ENCODE measurements at regions not wholly inside any gene's neighbourhood (a gene's known extent, or its start where the extent isn't known, plus 50 kb on each side); places are given as distances from the start of the nearest gene placed in this dataset.

DNA sequence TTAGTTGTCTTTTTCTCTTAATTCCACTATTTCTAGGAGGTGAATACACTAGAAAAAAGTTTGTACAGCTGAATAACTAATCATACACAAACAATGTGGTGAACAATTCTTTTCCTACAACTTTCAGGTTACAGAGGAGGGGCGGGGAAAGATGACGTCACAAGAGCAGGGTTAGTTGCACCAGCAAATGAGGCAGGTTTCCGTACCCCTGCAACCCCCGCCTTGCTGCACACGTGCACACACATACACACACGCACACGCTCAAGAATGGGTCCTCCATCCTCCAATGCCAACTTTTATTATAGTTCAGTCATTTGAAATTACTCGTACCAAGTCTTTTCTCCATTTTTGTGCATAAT is 122.8 kb downstream of the ARL4C start:
- no peak for TF ChIP-seq CTCF (conservative IDR thresholded peaks at IDR 0.05; ENCODE audit: low read depth in 2 of 2)
- TF ChIP-seq ZNF462 (CRISPR knock-in tag; IDR thresholded peaks at IDR 0.05): no peak
- no peak for TF ChIP-seq EZH2 (IDR thresholded peaks at IDR 0.05; ENCODE audit: low read depth, unreplicated experiment)
- no peak for TF ChIP-seq POLR2AphosphoS5 (IDR thresholded peaks at IDR 0.05; ENCODE audit: low read depth)
- TF ChIP-seq, protein P1, sequence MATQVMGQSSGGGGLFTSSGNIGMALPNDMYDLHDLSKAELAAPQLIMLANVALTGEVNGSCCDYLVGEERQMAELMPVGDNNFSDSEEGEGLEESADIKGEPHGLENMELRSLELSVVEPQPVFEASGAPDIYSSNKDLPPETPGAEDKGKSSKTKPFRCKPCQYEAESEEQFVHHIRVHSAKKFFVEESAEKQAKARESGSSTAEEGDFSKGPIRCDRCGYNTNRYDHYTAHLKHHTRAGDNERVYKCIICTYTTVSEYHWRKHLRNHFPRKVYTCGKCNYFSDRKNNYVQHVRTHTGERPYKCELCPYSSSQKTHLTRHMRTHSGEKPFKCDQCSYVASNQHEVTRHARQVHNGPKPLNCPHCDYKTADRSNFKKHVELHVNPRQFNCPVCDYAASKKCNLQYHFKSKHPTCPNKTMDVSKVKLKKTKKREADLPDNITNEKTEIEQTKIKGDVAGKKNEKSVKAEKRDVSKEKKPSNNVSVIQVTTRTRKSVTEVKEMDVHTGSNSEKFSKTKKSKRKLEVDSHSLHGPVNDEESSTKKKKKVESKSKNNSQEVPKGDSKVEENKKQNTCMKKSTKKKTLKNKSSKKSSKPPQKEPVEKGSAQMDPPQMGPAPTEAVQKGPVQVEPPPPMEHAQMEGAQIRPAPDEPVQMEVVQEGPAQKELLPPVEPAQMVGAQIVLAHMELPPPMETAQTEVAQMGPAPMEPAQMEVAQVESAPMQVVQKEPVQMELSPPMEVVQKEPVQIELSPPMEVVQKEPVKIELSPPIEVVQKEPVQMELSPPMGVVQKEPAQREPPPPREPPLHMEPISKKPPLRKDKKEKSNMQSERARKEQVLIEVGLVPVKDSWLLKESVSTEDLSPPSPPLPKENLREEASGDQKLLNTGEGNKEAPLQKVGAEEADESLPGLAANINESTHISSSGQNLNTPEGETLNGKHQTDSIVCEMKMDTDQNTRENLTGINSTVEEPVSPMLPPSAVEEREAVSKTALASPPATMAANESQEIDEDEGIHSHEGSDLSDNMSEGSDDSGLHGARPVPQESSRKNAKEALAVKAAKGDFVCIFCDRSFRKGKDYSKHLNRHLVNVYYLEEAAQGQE (IDR thresholded peaks at IDR 0.05; ENCODE audit: unreplicated experiment): no peak
- no peak for TF ChIP-seq EZH2phosphoT487 (IDR thresholded peaks at IDR 0.05; ENCODE audit: unreplicated experiment)
- no peak for TF ChIP-seq STAT1 (IDR thresholded peaks at IDR 0.05; ENCODE audit: unreplicated experiment)
- TF ChIP-seq NANOG (IDR thresholded peaks at IDR 0.05; ENCODE audit: borderline replicate concordance): no peak
- TF ChIP-seq JUNB (IDR thresholded peaks at IDR 0.05; ENCODE audit: unreplicated experiment): no peak
- TF ChIP-seq CREB1 (CRISPR knock-in tag; IDR thresholded peaks at IDR 0.05; ENCODE audit: low read depth): no peak
- no peak for TF ChIP-seq ZNF114 (CRISPR knock-in tag; IDR thresholded peaks at IDR 0.05)
- no peak for TF ChIP-seq ZNF331 (CRISPR knock-in tag; IDR thresholded peaks at IDR 0.05; ENCODE audit: low read depth)
